Upper lobe of left lung (tissue), 6 donors: ENCODE measurements at regions not wholly inside any gene's neighbourhood (a gene's known extent, or its start where the extent isn't known, plus 50 kb on each side); places are given as distances from the start of the nearest gene placed in this dataset.

Experiments used
- ATAC-seq, 2 donors: fragments of 200-7000 bp; cut with Tn5 transposase; one replicate each; pipeline ENCODE4 v1.9.1; 2022; ENCODE audit warnings: mild to moderate bottlenecking in 2 of 2, moderate library complexity in 2 of 2; ENCODE audit not compliant: low FRiP score in 2 of 2
- DNase-seq, 2 donors: peaks; one replicate each; pipeline ENCODE4 v3.0.0-alpha.2; 2019 to 2020
- H3K27ac ChIP-seq, 4 donors: fragments of 200-600 bp; sonication (generic); one replicate each; pipeline ENCODE4 v1.5.1; 2016 to 2019
- H3K27me3 ChIP-seq, 4 donors: fragments of 200-600 bp; sonication (generic); one replicate each; pipeline ENCODE4 v1.5.1; 2017 to 2019
- H3K36me3 ChIP-seq, 4 donors: fragments of 200-600 bp; sonication (generic); one replicate each; pipeline ENCODE4 v1.5.1; 2016 to 2019
- H3K4me1 ChIP-seq, 4 donors: fragments of 200-600 bp; sonication (generic); one replicate each; pipeline ENCODE4 v1.5.1; 2018 to 2019
- H3K4me3 ChIP-seq, 4 donors: fragments of 200-600 bp; sonication (generic); one replicate each; pipeline ENCODE4 v1.5.1; 2017 to 2019; ENCODE audit warnings: mild to moderate bottlenecking in 2 of 4, moderate library complexity in 1 of 4
- H3K9me3 ChIP-seq, 4 donors: fragments of 200-600 bp; sonication (generic); one replicate each; pipeline ENCODE4 v1.5.1; 2018 to 2019
- CTCF ChIP-seq, 6 experiments: fragments of 450-650 bp in 4 of 6; fragments of 200-600 bp in 2 of 6; sonication (generic) in 2 of 6; IDR thresholded peaks; one replicate each; pipeline ENCODE4 v1.5.1; 2016 to 2019; ENCODE audit warnings: antibody characterized with exemption in 6 of 6
- EP300 ChIP-seq, 4 donors: sonication (generic); formaldehyde crosslinking; IDR thresholded peaks; one replicate each; pipeline ENCODE4 v1.5.1; 2017; ENCODE audit warnings: antibody characterized with exemption in 4 of 4, control low read depth in 2 of 4
- POLR2A ChIP-seq, 4 donors: fragments of 450-650 bp; IDR thresholded peaks; one replicate each; pipeline ENCODE4 v1.5.1; 2016 to 2017; ENCODE audit warnings: antibody characterized with exemption in 4 of 4, mild to moderate bottlenecking in 2 of 4
- POLR2AphosphoS5 ChIP-seq, 2 donors: sonication (generic); formaldehyde crosslinking; IDR thresholded peaks; one replicate each; pipeline ENCODE4 v1.5.1; 2017; ENCODE audit warnings: antibody characterized with exemption in 2 of 2
- WGBS, 2 donors: methylation state at CpG; one replicate each; pipeline ENCODE4 v1.1.5; 2017 to 2018; 5-methylcytosine and 5-hydroxymethylcytosine counted together
- donor health status: DM: no; HTN: no; CAD: no; lungs with moderate emphysema.
- donor health status: DM: no; HTN: yes; CAD: no; lungs with severe emphysema.

- ATAC-seq (no peak), DNase-seq (no peak)
- no peaks in the 10 kb centered on the region for H3K9me3 ChIP-seq
- no peaks in the 10 kb centered on the region for H3K27me3 ChIP-seq
- H3K27ac ChIP-seq: no peak overlapping the region
- no peak overlapping the region for H3K4me3 ChIP-seq
- no peaks in the 10 kb centered on the region for H3K4me1 ChIP-seq
- TF ChIP-seq CTCF (IDR thresholded peaks at IDR 0.05): no peak
- no peak for TF ChIP-seq POLR2AphosphoS5 (IDR thresholded peaks at IDR 0.05)
- no peak for TF ChIP-seq POLR2A (IDR thresholded peaks at IDR 0.05)
- TF ChIP-seq EP300 (IDR thresholded peaks at IDR 0.05): no peak
- WGBS, 2 donors: 65 to 77% methylated on average over 1 of the region's 1 CpG
- H3K36me3 ChIP-seq: no peaks in the 10 kb centered on the region
These were observed 105.1 kb downstream of the MANEA start for GRCh38 chr6:95682476-95682875.

- 47 to 48% methylated on average over 3 of the region's 3 CpGs for WGBS, 2 donors
- no peaks in the 10 kb centered on the region for H3K4me1 ChIP-seq
These were observed 108.5 kb downstream of the MANEA start for GRCh38 chr6:95685822-95686221.

GRCh38 chr6:95686272-95686671 is 108.9 kb downstream of the MANEA start:
- Histone ChIP-seq H3K4me3 (no peak overlapping the region), H3K27ac (no peak overlapping the region), H3K9me3 (no peaks in the 10 kb centered on the region), H3K36me3 (no peaks in the 10 kb centered on the region), H3K4me1 (no peaks in the 10 kb centered on the region), H3K27me3 (no peaks in the 10 kb centered on the region)
- TF ChIP-seq CTCF (IDR thresholded peaks at IDR 0.05): no peak
- TF ChIP-seq POLR2A (IDR thresholded peaks at IDR 0.05): no peak
- no peak for TF ChIP-seq EP300 (IDR thresholded peaks at IDR 0.05)
- no peak for DNase-seq
- no peak for ATAC-seq
- 60 to 72% methylated on average over 3 of the region's 3 CpGs for WGBS, 2 donors

More at GRCh38 chr6:95685822-95686221, 108.5 kb downstream of the MANEA start:
- H3K27ac ChIP-seq: no peak overlapping the region
- DNase-seq (no peak), ATAC-seq (no peak)
- TF ChIP-seq POLR2AphosphoS5 (IDR thresholded peaks at IDR 0.05) (no peak), EP300 (IDR thresholded peaks at IDR 0.05) (no peak), CTCF (IDR thresholded peaks at IDR 0.05) (no peak), POLR2A (IDR thresholded peaks at IDR 0.05) (no peak)
- no peaks in the 10 kb centered on the region for H3K36me3 ChIP-seq
- H3K4me3 ChIP-seq: no peak overlapping the region
- H3K27me3 ChIP-seq: no peaks in the 10 kb centered on the region
- H3K9me3 ChIP-seq: no peaks in the 10 kb centered on the region

- DNase-seq: no peak
- no peak for TF ChIP-seq POLR2AphosphoS5 (IDR thresholded peaks at IDR 0.05)
- TF ChIP-seq POLR2A (IDR thresholded peaks at IDR 0.05): no peak
- TF ChIP-seq EP300 (IDR thresholded peaks at IDR 0.05): no peak
- TF ChIP-seq CTCF (IDR thresholded peaks at IDR 0.05): no peak
- Histone ChIP-seq H3K27ac (no peak overlapping the region), H3K4me1 (no peaks in the 10 kb centered on the region), H3K9me3 (no peaks in the 10 kb centered on the region), H3K27me3 (no peaks in the 10 kb centered on the region), H3K36me3 (no peaks in the 10 kb centered on the region), H3K4me3 (no peak overlapping the region)
- WGBS, 2 donors: 79 to 81% methylated on average over 1 of the region's 1 CpG
- ATAC-seq: no peak
These were observed 109.6 kb downstream of the MANEA start for GRCh38 chr6:95686895-95687294.

- H3K27ac ChIP-seq: no peak overlapping the region
- no peak for ATAC-seq
- no peaks in the 10 kb centered on the region for H3K27me3 ChIP-seq
- no peaks in the 10 kb centered on the region for H3K36me3 ChIP-seq
- no peaks in the 10 kb centered on the region for H3K4me1 ChIP-seq
- DNase-seq: no peak
- no peaks in the 10 kb centered on the region for H3K9me3 ChIP-seq
- TF ChIP-seq POLR2AphosphoS5 (IDR thresholded peaks at IDR 0.05): no peak
- no peak for TF ChIP-seq EP300 (IDR thresholded peaks at IDR 0.05)
- no peak for TF ChIP-seq CTCF (IDR thresholded peaks at IDR 0.05)
- TF ChIP-seq POLR2A (IDR thresholded peaks at IDR 0.05): no peak
- H3K4me3 ChIP-seq: no peak overlapping the region
These were observed 110.5 kb downstream of the MANEA start for GRCh38 chr6:95687839-95688238.
